HCT116 (cell line): ENCODE measurements at regions not wholly inside any gene's neighbourhood (a gene's known extent, or its start where the extent isn't known, plus 50 kb on each side); places are given as distances from the start of the nearest gene placed in this dataset.

ENCODE experiments used
- ATF3 ChIP-seq: IDR thresholded peaks from 2 replicates; pipeline ENCODE4 v1.6.1; 2012
- CBX3 ChIP-seq: IDR thresholded peaks from 2 replicates; pipeline ENCODE4 v1.6.1; 2012; ENCODE audit warnings: low read depth
- CEBPB ChIP-seq: IDR thresholded peaks from 2 replicates; pipeline ENCODE4 v1.6.1; 2012; ENCODE audit warnings: low read depth
- CTCF ChIP-seq, 3 experiments: fragments of 200-600 bp in 1 of 3; sonication (generic) in 1 of 3; IDR thresholded peaks in 2 of 3; conservative IDR thresholded peaks in 1 of 3; 2 replicates each; pipeline ENCODE4 v1.5.1; 2012 to 2017; ENCODE audit warnings: low read depth in 2 of 3, low read length in 2 of 3, antibody characterized with exemption in 1 of 3, borderline replicate concordance in 1 of 3, control low read depth in 1 of 3, mild to moderate bottlenecking in 1 of 3, mixed read lengths in 1 of 3, mixed run types in 1 of 3, moderate library complexity in 1 of 3; ENCODE audit not compliant: insufficient read depth in 1 of 3
- EZH2 ChIP-seq: fragments of 200-600 bp; sonication (generic); IDR thresholded peaks from 2 replicates; pipeline ENCODE4 v1.6.1; 2017; ENCODE audit warnings: antibody characterized with exemption, mixed run types
- MAX ChIP-seq: IDR thresholded peaks from 2 replicates; pipeline ENCODE4 v1.6.1; 2012
- POLR2A ChIP-seq: IDR thresholded peaks from 2 replicates; pipeline ENCODE4 v1.7.0; 2011; ENCODE audit warnings: borderline replicate concordance; ENCODE audit not compliant: insufficient read depth, insufficient read length; ENCODE audit errors: extremely low read depth
- POLR2AphosphoS5 ChIP-seq: IDR thresholded peaks from 2 replicates; pipeline ENCODE4 v1.6.1; 2011; ENCODE audit warnings: mild to moderate bottlenecking, low read depth, low read length, moderate library complexity
- YY1 ChIP-seq: IDR thresholded peaks from 2 replicates; pipeline ENCODE4 v1.6.1; 2011; ENCODE audit warnings: low read length, low read depth, moderate library complexity, mild to moderate bottlenecking; ENCODE audit not compliant: insufficient replicate concordance; ENCODE audit errors: extremely low read depth
- ZBTB33 ChIP-seq: IDR thresholded peaks from 2 replicates; pipeline ENCODE4 v1.6.1; 2011; ENCODE audit warnings: mild to moderate bottlenecking, low read length, moderate library complexity; ENCODE audit not compliant: insufficient replicate concordance; ENCODE audit errors: extremely low read depth

- peak; percentile 57 to 97 (median 87); a peak in 5 of 6 replicates for TF ChIP-seq CTCF (IDR thresholded peaks at IDR 0.05 in 2 of 3, conservative IDR thresholded peaks at IDR 0.05 in 1 of 3; ENCODE audit: borderline replicate concordance in 1 of 3, insufficient read depth in 1 of 3, low read depth in 2 of 3, low read length in 2 of 3)
- no peak for TF ChIP-seq MAX
- no peak for TF ChIP-seq EZH2
- TF ChIP-seq CBX3 = no peak
- no peak for TF ChIP-seq POLR2A
- no peak for TF ChIP-seq POLR2AphosphoS5
- no peak for TF ChIP-seq ATF3
- TF ChIP-seq CEBPB = no peak
- no peak for TF ChIP-seq YY1
- TF ChIP-seq ZBTB33 = no peak
Observed at GRCh38 chr9:78439190-78439865, 142.4 kb downstream of the PSAT1 start.
